GM18870 (cell line): ENCODE measurements at regions not wholly inside any gene's neighbourhood (a gene's known extent, or its start where the extent isn't known, plus 50 kb on each side); places are given as distances from the start of the nearest gene placed in this dataset.

ENCODE experiments used
- ATAC-seq: cut with Tn5 transposase; IDR thresholded peaks from one replicate; pipeline ENCODE4 v1.9.1; 2021; ENCODE audit warnings: moderate library complexity; ENCODE audit not compliant: unreplicated experiment

DNA sequence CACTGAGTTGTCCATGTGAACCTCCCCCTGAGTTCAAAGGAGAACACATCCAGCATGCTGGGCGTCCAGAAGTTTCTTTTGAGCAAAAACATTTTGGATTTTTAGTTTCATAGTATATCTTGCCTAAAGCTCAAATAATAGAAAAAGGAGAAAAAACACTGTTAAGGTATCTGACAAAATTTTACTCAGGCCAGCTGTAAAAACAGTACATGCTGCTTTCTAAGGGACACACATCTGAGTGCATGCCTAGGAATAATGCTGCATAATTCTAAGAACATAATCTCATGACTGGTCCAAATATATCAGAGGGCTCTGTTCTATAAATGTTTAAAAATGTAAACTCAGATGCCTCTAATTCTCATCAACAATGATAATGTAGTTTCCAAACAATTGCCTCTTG is 561.3 kb upstream of the INTU start:
- ATAC-seq = no peak

DNA sequence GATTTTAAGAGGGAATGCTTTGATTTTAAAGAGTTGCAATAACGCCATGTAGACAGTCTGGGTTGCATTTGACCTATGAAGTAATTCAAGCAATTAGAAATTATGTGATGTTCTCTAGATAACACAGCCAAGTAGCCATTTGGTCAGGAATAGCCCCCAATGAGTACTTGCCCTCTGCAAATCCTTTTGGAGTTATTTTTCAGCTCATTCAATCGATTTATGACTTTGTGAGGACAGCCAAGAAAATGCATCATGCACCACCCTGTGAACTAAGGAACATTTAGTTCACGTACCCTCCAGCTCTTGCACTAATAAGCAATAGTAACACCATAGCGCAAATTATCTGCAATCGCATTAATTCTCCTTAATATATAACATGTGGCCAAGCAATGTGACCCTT is 552.6 kb upstream of the INTU start:
- no peak for ATAC-seq

DNA sequence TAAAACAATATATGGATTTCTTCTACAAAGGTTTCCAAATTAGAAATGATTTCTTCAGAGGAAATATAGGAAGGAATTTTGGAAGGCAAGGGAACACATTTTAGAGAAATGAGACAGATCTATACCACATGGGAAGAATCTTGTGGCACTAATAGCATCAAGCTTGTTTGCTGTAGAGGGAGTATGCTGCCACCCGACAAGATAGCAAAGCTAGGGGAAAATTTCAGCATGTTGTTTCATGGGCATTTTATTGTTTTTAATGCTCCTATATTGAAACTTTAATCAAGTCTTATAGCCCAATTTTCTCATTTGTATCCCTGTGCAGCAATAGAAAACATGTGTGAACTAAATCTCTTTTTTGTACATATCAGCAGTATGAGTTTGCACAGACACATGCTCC is 551.7 kb upstream of the INTU start:
- ATAC-seq = no peak

DNA sequence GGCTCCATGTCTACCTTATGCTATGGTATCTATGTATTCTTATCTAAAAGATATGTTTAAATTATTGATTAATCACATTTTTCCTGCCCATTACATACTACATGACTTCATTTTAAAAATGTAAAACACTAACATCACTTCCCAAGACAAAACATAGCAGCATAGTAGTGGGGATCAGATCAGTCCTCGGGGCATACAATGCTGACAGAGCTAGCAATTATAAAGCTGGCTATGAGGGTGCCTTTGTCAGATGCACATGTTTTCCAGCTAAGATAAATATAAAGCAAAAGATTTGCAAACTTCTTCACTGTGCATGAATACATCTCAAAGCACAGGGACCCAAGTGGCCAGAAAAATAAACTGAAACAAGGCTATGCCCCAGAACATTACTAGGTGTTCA is 549.8 kb upstream of the INTU start:
- no peak for ATAC-seq

DNA sequence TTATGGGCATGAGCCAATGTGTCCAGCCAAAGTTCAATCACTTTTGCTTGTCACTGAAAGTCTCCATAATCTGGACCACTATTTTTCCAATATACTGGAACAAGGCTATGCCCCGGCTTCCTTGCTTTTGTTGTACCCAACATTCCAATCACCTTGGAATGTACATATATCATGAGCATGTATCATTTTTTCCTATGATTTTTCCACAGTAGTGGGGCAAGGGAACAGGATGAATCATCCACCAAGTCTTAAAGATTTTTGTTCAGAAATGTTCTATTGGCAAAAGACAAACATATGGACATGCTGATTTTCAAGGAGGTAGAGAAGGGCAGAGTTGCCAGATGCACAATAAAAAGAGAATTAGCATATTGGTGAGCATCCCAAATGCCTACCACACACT is 548.1 kb upstream of the INTU start:
- no peak for ATAC-seq

DNA sequence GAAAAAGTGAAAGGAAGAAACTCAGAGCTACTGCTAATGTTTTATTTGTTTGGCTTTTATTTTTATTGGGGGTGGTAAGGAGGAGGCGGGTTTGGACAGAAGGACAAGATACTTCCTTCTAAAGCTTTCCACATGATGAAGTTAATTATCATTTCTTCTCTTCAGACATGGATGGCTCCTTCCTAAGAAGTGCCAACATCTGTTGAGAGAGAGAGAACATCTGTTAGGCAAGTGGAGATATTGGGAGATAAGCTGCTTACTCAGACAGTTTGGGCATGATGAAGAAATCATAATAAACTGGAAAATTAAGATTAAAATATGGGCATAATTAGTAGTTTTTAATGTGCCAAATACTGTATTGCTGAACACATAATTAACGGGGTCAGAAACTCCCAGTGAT is 535.7 kb upstream of the INTU start:
- no peak for ATAC-seq

DNA sequence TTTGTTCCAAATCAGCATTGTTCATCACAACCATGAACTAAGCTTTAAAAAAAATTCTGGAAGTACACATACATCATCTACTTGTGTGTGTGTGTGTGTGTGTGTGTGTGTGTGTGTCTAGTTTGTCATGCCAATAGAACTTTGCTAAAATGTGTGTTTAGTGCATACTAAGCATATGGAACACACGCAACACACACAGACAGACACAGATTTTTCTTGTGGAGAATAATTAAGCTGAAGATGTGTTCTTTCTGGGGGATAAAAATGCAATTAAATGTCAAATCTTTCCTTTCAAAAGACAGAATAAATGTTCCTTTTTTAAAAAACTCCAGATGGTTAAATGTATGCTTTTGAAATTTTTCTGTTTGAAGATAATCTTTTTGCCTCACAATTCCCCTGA is 530.4 kb upstream of the INTU start:
- ATAC-seq = no peak

DNA sequence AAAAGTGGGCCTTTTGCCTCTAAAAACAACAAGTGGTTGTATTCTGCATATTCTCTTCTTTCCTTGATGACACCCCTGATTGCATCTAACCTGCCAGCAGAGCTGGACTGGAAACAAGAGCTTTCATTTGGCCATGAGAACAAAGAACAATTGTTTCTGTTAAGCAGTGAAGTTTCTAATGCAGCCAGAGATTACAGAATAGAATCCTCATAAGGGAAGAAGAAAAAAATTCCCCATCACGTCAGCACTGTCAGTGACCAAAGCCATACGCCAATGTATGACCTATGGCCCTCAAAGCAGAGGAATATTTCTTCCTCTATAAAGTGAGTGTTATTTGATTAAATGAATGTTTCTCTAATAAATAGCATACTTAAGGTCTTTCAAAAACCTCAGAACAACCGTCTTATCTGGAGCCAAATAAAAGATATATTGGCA is 529.1 kb upstream of the INTU start:
- ATAC-seq = no peak

DNA sequence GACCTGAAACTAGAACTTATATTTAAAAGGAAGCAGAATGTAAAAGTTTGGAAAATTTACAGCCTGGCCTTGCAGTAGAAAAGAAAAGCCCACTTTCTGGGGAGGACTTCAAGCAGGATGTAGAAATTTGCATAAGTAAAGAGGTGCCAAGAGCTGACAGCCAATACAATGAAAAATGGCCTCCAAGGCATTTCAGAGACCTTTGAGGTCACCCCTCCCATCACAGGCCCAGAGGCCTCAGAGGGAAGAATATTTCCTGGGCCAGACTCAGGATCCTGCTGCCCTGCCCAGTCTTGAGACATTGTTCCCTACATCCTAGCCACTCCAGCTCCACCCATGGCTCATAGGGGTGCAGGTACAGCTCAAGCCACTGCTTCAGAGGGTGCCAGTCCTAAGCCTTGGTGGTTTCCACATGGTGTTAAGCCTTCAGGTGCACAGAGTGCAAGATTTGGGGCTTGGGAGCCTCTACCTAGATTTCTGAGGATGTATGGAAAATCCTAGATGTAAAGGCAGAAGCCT is 518.9 kb upstream of the INTU start:
- ATAC-seq = no peak

DNA sequence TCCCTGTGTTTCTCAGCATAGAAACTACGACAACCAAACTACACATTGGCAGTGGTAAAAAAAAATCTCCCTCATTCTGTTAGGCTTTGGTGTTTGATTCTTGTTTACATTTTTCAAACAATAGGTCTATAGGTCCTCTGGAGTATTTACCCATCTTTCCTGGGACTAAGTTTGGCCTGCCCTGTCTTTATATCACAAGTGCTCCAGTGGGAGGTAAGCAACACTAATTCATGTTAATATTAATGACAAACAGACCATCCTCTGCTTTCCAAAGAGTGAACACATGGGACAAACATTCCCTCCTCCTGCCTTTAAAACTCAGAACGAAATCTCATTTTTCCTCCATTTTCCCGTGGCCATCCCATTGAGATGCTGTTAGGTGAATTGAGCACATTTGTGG is 514.1 kb upstream of the INTU start:
- no peak for ATAC-seq

DNA sequence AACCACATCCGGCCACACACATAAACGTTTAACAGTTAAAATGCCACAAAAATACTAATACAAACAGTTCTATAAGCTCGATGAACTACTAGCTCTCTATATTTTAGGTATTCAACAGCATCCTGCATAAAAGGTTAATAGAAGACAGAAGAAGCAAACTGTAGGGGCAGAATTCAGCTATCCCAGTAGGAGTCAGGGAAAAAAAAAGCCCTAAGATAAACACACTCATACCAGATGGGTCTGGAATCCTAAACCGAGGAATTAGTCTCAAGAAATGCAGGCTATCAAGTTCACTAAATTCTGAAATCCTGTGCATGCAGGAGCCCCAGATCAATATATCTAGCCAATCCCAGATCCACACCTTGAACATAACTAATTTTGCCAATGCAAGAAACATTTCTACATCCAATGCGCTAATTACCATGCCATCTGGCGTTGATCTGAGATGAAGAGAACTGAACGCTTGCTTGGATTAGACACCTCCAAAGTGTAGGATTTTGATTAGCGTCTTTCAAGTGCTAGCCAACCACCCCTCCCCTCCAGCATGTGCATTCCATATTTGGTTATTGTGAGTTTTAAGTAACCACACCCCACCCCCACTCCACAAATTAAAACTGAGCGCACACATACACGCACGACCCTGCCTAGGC is 512.2 kb upstream of the INTU start:
- ATAC-seq = no peak

DNA sequence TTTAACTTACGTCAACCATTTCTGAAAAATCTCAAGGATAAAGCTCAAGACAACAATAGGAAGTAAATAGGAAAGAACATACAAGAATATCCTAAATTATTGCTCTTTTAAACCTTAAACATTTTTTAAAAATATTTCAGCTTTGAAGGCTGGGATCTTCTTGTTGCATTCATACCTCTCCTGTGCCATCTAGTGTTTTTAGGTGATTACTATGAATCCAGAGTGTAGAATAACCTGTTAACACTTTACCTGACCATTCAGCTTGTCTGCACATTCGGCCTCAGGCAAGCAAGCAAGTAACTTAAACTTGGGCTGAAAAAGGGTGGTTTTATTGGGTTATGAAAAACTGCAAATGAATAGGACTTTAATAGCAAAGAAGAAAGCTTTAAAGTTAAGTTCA is 507.8 kb upstream of the INTU start:
- no peak for ATAC-seq

DNA sequence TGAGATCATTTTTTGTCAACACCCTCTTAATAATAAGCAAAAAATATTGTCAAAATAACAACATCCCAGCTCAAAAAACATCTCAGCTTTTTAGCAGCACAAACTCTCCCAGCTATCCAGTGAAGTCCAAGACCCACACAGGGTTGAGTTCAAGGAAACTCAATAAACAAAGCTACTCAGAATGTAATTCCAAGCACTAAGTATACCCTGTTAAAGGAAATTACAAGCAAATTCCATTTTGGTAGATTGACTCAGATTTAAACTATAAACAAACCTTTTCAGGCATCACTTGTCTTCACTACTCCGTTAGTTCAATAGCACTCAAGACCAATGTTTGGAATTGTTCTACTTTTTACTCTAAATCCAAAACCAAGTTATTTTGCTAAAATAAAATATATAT is 506.0 kb upstream of the INTU start:
- ATAC-seq = no peak

DNA sequence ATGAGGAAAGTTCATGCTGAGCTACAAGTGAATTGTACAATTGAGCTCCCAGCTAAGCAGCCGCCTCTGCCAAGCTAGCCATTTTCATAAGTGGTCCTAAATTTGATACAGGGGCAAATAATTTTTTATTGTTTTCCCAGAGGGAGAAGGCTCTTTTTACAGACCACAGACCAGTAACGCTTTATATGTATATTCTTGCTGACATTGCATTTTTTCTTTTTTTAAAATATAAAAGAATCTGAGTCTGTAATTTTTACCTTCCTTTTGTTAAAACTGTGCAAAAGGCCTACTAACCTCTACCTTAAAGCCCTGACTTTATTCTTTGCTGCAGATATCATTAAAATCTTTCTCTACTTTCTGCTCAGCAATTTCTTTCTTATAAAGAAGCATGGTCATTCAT is 501.2 kb upstream of the INTU start:
- ATAC-seq = no peak

DNA sequence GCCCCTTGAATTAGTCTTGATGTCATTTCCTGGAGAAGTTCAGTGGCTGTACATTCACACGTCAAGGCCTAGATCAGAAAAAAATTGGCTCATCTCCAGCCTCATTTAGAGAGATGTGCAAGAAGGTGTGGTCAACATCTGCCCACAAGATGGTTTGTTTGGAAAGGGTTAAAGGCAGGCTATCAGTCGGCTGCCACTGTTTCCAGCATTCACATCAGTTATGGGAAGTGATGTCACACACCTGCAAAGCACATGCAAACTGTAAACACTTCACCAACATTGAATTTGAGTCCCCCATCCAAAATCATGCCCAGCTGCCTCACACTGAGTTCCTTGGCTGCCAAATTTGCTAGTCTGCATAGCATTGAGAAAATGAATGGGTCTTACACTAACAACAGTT is 498.3 kb upstream of the INTU start:
- no peak for ATAC-seq

DNA sequence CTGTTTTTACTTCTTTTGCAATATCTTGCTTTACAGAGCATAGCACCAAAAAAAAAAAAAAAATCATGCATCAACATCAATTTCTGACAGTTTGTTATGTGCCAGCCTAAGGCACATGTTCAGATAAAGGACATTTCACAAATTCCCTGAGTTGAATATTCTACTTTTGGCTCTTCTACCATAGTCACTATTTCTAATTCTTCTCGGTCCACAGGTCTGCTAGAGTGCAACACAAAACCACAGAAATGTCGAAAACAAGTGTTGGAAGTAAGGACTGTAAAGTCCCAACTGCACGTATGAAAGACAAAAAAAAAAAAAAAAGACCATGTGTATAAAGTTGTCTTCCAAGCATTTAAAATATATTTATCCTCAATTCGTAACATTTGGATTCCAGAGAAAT is 494.2 kb upstream of the INTU start:
- no peak for ATAC-seq

DNA sequence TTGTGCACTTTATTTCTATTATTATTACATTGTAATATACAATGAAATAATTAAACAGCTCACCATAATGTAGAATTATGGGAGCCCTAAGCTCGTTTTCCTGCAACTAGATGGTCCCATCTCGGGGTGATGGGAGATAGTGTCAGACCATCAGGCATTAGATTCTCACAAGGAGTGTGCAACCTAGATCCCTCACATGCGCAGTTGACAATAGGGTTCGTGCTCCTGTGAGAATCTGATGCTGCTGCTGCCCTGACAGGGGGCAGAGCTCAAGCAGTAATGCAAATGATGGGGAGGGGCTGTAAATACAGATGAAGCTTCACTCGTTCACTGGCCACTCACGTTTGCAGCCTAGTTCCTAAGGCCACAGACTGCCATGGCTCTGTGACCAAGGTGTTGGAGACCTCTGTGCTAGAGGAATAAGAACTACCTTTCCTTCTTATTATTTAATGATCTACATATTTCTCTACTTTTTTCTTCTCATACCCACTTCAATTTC is 492.9 kb upstream of the INTU start:
- no peak for ATAC-seq

DNA sequence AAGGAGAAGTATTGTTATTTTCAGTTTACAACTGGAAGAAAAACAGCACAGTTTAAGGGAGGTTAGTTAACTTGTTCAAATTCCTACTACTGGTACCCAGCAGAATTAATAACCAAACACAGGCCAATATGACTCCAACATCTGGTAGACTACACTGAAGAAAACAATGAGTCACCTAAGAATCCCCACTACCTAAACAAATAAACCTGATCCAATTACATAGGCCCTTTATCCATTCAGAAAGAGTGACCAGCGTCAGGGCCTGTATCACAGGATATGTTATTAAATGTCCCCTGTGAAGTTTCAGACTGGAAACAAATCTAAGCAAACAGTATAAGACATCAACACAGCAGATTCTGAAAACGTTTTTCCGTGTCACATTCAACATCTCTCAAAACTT is 492.5 kb upstream of the INTU start:
- no peak for ATAC-seq

DNA sequence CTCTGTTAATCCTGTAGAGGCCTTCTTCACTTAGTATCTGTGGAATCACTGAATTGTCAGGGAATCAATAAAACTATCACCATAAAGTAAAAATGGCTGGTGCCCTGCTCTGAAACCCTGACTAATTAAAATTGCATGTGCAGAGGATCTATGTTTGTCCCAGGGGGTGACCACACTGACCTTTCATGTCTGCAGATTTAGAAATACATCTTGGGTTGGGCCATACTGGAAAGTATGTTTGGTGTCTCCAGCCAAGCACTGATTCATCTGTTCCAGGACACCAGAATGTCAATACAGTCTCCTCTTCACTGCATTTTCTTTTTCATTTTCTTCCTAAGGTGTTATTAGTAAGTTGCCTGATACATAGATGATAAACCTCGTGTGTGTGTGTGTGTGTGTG is 490.9 kb upstream of the INTU start:
- ATAC-seq = no peak

DNA sequence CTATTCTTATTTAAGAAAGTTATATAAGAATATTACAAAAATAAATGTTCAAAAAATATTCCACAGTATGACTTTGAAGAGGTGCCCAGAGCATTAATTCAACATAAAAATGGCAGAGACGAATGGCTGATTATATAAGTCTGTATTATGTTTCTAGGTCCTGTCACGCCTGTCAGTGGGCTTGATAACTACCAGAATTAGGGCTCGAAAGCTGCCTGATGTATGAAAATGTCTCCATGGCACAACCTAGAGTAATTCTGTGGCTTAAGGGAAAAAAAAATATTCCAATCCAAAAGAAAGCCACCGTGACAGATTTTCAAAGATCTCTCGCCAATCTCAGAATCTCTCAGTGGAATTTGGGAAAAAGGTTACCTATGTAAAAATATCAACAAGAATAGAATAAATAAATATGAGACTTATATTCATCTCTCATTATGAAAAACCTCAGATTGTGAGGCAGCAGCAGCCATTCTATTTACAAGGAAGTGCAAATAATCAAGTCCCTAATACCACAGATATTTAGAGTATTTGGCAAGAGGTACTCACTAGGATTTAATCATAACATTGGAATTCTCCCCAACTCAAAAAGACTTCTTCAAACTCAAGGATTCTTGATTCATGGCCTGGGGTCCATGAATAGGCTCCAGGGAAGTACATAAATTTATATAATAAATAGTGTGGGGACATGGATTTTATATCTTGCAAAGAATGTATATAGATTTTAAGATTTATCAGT is 489.1 kb upstream of the INTU start:
- ATAC-seq = no peak

DNA sequence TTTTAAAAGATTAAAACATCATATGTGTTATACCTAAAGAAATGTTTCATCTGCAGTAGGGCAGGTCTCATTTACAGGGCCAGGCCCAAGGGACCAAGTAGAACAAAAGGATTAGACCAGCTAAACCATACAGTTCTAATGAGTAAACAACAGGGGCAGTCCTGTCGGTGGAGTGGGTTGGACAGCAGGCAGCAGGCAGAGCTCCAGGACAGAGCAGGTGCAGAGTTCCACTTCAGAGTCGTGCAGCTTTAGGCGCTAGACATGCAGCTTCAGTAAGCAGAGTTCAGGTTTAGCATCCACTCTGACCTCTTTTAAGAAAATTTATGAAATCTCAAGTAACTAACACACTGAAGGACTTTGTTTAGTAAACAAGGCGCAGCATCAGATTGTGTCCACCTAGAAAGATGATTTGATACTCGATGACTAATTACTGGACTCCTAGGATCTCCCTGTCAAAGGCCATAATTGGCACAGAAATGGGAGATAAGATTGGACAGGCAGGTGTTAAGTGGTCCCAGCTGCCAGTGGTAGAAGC is 487.7 kb upstream of the INTU start:
- no peak for ATAC-seq

DNA sequence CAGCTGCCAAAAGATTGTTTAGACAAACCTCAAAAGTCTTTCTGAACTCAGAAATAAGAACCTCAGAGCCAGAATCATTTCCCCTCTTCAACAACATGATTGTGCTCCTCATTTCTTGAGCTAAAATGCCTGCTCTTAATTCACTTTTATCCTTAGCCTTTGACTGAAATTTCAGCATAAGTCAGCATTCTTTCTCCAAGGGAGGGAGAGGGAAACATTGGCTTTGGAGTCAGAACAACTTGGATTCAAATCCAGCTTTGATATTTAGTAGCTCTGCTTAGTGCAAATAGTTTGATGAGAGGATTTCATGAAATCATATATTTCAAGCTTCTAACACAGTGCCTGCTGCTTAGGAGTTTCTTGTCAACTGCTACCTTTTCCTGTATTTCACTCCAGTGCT is 484.6 kb upstream of the INTU start:
- no peak for ATAC-seq
